HG03439 (cell line): ENCODE measurements at regions not wholly inside any gene's neighbourhood (a gene's known extent, or its start where the extent isn't known, plus 50 kb on each side); places are given as distances from the start of the nearest gene placed in this dataset.
"Not testable (repeated sequence)": the region's sequence is repeated elsewhere in the genome, so short reads cannot be mapped to it uniquely, and the experiment has no call there.

ENCODE experiments used
- ATAC-seq: cut with Tn5 transposase; IDR thresholded peaks from one replicate; pipeline ENCODE4 v1.9.1; 2021; ENCODE audit warnings: mild to moderate bottlenecking, moderate library complexity; ENCODE audit not compliant: unreplicated experiment

GRCh38 chr4:158958489-158959270 is 144.2 kb upstream of the RAPGEF2 start:
- ATAC-seq, result no peak

GRCh38 chr4:158962393-158962792 is 140.5 kb upstream of the RAPGEF2 start:
- ATAC-seq, result no peak

- ATAC-seq, result not testable (repeated sequence)
Measured at GRCh38 chr4:158963282-158963681, 139.6 kb upstream of the RAPGEF2 start.

- ATAC-seq, result no peak
Measured at GRCh38 chr4:158964114-158964727, 138.7 kb upstream of the RAPGEF2 start.

GRCh38 chr4:158964728-158965124 is 138.2 kb upstream of the RAPGEF2 start:
- no peak for ATAC-seq

GRCh38 chr4:158965226-158965625 is 137.7 kb upstream of the RAPGEF2 start:
- ATAC-seq, result no peak

- ATAC-seq, result no peak
Measured at GRCh38 chr4:158966091-158966490, 136.8 kb upstream of the RAPGEF2 start.

GRCh38 chr4:158968961-158969360 is 133.9 kb upstream of the RAPGEF2 start:
- ATAC-seq, result no peak

- no peak for ATAC-seq
Measured at GRCh38 chr4:158970812-158971211, 132.1 kb upstream of the RAPGEF2 start.

GRCh38 chr4:158974438-158974837 is 128.4 kb upstream of the RAPGEF2 start:
- not testable (repeated sequence) for ATAC-seq

GRCh38 chr4:158980711-158981110 is 122.2 kb upstream of the RAPGEF2 start:
- not testable (repeated sequence) for ATAC-seq

GRCh38 chr4:158991534-158992155 is 111.2 kb upstream of the RAPGEF2 start:
- no peak for ATAC-seq

- ATAC-seq, result no peak
Measured at GRCh38 chr4:158993891-158994290, 109.0 kb upstream of the RAPGEF2 start.

- no peak for ATAC-seq
Measured at GRCh38 chr4:158995040-158995439, 107.8 kb upstream of the RAPGEF2 start.

- no peak for ATAC-seq
Measured at GRCh38 chr4:158995965-158996364, 106.9 kb upstream of the RAPGEF2 start.

- no peak for ATAC-seq
Measured at GRCh38 chr4:158996669-158997074, 106.2 kb upstream of the RAPGEF2 start.

- no peak for ATAC-seq
Measured at GRCh38 chr4:158997660-158998349, 105.1 kb upstream of the RAPGEF2 start.

- no peak for ATAC-seq
Measured at GRCh38 chr4:158998624-158999023, 104.3 kb upstream of the RAPGEF2 start.

- no peak for ATAC-seq
Measured at GRCh38 chr4:158999166-158999682, 103.7 kb upstream of the RAPGEF2 start.

- ATAC-seq, result no peak
Measured at GRCh38 chr4:158999849-159000248, 103.0 kb upstream of the RAPGEF2 start.

- no peak for ATAC-seq
Measured at GRCh38 chr4:159002950-159003349, 99.9 kb upstream of the RAPGEF2 start.
